ENCODE measurements at regions not wholly inside any gene's neighbourhood (a gene's known extent, or its start where the extent isn't known, plus 50 kb on each side); places are given as distances from the start of the nearest gene placed in this dataset.

DNA sequence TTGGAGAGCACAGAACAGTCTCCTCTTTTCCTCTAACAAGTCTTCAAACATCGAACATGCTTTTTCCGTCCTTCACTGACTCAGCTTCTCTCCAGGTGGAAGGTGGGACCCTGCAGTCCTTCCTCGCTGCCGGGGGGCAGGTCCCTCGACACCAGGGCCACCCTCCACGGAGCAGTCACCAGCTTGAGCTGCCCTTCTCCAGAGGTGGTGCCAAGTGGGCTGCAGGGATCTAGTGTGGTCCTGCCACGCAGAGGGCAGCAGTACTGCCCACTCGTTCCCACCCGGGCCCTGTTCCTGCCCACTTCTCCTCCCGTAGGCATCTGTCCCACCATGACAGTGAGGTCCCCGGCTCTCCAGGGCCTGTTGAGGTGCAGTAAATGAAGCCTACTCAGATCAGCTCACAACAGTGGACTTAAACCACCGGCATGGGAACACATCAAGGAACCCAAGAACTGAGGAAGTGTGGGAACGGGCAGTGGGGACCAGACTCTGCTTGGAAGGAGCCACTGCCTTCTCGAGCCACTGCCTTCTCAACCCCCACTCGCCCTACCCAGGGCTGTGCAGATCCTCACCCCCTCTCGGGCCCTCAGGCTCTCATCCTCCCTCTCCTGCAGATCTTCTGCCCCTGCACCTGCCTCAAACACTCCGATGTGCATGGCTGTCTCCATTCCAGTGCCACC lies 153.9 kb downstream of the OAT start:
- peaks cover 0 to 2% of the 10 kb centered on the region in 2 donors for H3K9me3 Mint-ChIP-seq
- H3K4me1 Mint-ChIP-seq = peaks cover 0 to 3% of the 10 kb centered on the region in 2 donors
- no peak overlapping the region for H3K4me3 Mint-ChIP-seq
- no peaks in the 10 kb centered on the region for H3K36me3 Mint-ChIP-seq
- H3K27ac Mint-ChIP-seq = no peak overlapping the region
- peaks cover 0 to 9% of the 10 kb centered on the region in 2 donors for H3K27me3 Mint-ChIP-seq
- ATAC-seq (replicated peaks) = no peak
- no peak for DNase-seq

DNA sequence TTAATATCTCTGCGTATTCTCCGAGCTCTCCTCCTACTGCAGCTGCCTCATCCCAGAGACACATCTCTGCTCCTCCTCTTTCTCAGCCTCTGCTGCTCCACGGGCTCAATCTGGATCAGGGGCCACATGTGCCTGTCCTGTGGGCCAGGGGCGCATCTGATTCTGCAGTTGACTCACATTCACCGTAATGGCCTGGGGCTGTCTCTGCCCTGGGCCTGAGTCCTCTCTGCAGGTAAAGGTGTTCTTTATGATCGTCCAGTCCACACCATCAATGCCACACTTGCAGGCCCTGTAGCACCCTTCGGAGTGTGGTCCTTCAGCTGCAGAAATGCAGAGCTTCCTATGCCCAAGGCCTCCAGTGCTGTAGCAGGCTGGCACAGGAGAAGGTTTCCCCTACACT lies 154.5 kb downstream of the OAT start:
- H3K4me1 Mint-ChIP-seq = peaks cover 0 to 3% of the 10 kb centered on the region in 2 donors
- peaks cover 0 to 6% of the 10 kb centered on the region in 2 donors for H3K27me3 Mint-ChIP-seq
- DNase-seq (no peak), ATAC-seq (replicated peaks) (no peak)
- H3K9me3 Mint-ChIP-seq = peaks cover 0 to 2% of the 10 kb centered on the region in 2 donors
- no peaks in the 10 kb centered on the region for H3K36me3 Mint-ChIP-seq
- H3K4me3 Mint-ChIP-seq = no peak overlapping the region
- H3K27ac Mint-ChIP-seq = no peak overlapping the region

- no peak overlapping the region for H3K27ac Mint-ChIP-seq
These were observed 155.0 kb downstream of the OAT start for GRCh38 chr10:124263726-124264125.

GRCh38 chr10:124262971-124263370 lies 155.8 kb downstream of the OAT start:
- DNase-seq (no peak), ATAC-seq (replicated peaks) (no peak)
- Mint-ChIP-seq H3K9me3 (peaks cover 0 to 5% of the 10 kb centered on the region in 2 donors), H3K4me3 (no peak overlapping the region), H3K27ac (no peak overlapping the region), H3K36me3 (peaks cover 0 to 1% of the 10 kb centered on the region in 2 donors), H3K27me3 (no peaks in the 10 kb centered on the region), H3K4me1 (no peaks in the 10 kb centered on the region)

More at GRCh38 chr10:124263726-124264125, 155.0 kb downstream of the OAT start:
- no peak for DNase-seq
- ATAC-seq (replicated peaks) = no peak
- no peaks in the 10 kb centered on the region for H3K4me1 Mint-ChIP-seq
- peaks cover 0 to 5% of the 10 kb centered on the region in 2 donors for H3K9me3 Mint-ChIP-seq
- H3K27me3 Mint-ChIP-seq = peaks cover 0 to under 1% of the 10 kb centered on the region in 2 donors
- no peak overlapping the region for H3K4me3 Mint-ChIP-seq
- H3K36me3 Mint-ChIP-seq = no peaks in the 10 kb centered on the region

DNA sequence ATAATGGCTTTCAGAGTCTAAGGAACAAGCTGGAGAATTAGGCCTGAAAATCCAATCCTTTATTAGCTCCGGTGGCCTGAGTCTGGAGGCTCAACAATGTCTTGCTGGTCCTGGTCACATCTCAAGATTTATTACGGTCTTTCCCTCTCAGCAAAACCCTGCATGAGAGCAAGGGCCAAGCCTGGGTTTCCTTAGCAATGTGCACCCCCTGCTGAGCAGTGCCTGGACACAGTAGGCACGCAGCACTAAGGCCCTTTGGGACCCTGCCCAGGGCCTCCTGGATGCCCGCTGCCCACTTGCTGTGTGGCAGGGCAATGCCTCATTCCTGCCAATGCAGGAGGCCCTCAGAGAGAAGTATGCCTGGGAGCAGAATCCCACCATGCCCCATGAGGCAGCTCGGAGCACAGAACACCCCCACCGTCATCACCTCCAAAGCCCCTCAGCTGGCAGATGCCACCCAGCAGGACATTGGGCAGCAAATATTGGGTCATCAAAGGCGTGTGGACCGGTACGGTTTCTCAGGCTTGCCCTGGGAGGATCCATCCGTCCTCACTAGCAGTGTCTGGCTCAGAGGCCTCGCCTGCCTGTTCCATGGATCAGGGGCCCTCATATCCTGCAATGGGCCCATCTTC lies 156.4 kb downstream of the OAT start:
- Mint-ChIP-seq H3K27me3 (no peaks in the 10 kb centered on the region), H3K27ac (no peak overlapping the region)

GRCh38 chr10:124259139-124259825 lies 159.4 kb downstream of the OAT start:
- H3K27ac Mint-ChIP-seq = no peak overlapping the region
- no peak overlapping the region for H3K4me3 Mint-ChIP-seq
- H3K36me3 Mint-ChIP-seq = peaks cover 1 to 6% of the 10 kb centered on the region in 2 donors
- peaks cover 6 to 7% of the 10 kb centered on the region in 2 donors for H3K9me3 Mint-ChIP-seq
- no peaks in the 10 kb centered on the region for H3K27me3 Mint-ChIP-seq
- DNase-seq (no peak), ATAC-seq (replicated peaks) (peak; percentile 31 to 41)
- no peaks in the 10 kb centered on the region for H3K4me1 Mint-ChIP-seq

More for the DNA sequence above, 156.4 kb downstream of the OAT start:
- Mint-ChIP-seq H3K4me3 (no peak overlapping the region), H3K36me3 (peaks cover 0 to 1% of the 10 kb centered on the region in 2 donors), H3K4me1 (no peaks in the 10 kb centered on the region), H3K9me3 (peaks cover 0 to 5% of the 10 kb centered on the region in 2 donors)
- ATAC-seq (replicated peaks) (no peak), DNase-seq (no peak)

GRCh38 chr10:124257781-124258180 lies 160.9 kb downstream of the OAT start:
- Mint-ChIP-seq H3K9me3 (peaks cover 6 to 7% of the 10 kb centered on the region in 2 donors), H3K27me3 (no peaks in the 10 kb centered on the region), H3K4me3 (no peak overlapping the region), H3K27ac (no peak overlapping the region), H3K36me3 (peaks cover 1 to 6% of the 10 kb centered on the region in 2 donors), H3K4me1 (peaks cover 2 to 9% of the 10 kb centered on the region in 2 donors)
- no peak for DNase-seq
- ATAC-seq (replicated peaks) = no peak

GRCh38 chr10:124256151-124256550 lies 162.6 kb downstream of the OAT start:
- peaks cover 6 to 7% of the 10 kb centered on the region in 2 donors for H3K9me3 Mint-ChIP-seq
- H3K4me1 Mint-ChIP-seq = peaks cover 5 to 26% of the 10 kb centered on the region in 2 donors
- ATAC-seq (replicated peaks) (no peak), DNase-seq (no peak)
- H3K36me3 Mint-ChIP-seq = peaks cover 1 to 6% of the 10 kb centered on the region in 2 donors
- H3K27me3 Mint-ChIP-seq = no peaks in the 10 kb centered on the region
- no peak overlapping the region for H3K27ac Mint-ChIP-seq
- H3K4me3 Mint-ChIP-seq = no peak overlapping the region

- no peak for ATAC-seq (replicated peaks)
- Mint-ChIP-seq H3K36me3 (peaks cover 1 to 6% of the 10 kb centered on the region in 2 donors), H3K27ac (no peak overlapping the region), H3K4me3 (no peak overlapping the region), H3K9me3 (peaks cover 6 to 7% of the 10 kb centered on the region in 2 donors), H3K27me3 (peaks cover 1 to 4% of the 10 kb centered on the region in 2 donors), H3K4me1 (peaks cover 6 to 32% of the 10 kb centered on the region in 2 donors)
- no peak for DNase-seq
These were observed 162.2 kb upstream of the CHST15 start for GRCh38 chr10:124255556-124255955.

DNA sequence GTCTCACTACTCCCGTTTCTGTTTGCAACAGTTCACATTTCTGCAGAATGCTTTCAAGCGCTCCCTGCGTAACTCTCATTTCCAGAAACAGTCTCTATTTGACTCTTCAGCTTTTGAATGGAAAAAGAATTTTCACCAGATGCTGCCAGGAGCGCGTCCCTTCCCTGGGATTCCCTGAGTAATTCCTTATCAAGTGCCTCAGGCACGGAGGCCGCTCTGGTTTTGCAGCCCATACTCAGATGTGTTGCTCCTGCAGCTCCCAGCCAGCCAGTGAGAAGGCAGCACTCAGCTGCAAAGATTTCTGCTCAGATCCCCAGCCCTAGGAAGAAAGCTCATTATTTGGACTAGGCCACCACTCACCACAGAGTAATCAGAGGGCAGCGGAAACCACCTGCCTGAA lies 161.1 kb upstream of the CHST15 start:
- H3K4me1 Mint-ChIP-seq = peaks cover 8 to 37% of the 10 kb centered on the region in 2 donors

GRCh38 chr10:124253006-124253405 lies 159.6 kb upstream of the CHST15 start:
- Mint-ChIP-seq H3K36me3 (peaks cover 0 to 6% of the 10 kb centered on the region in 2 donors), H3K27ac (peak overlapping the region; percentile 9), H3K4me3 (no peak overlapping the region), H3K9me3 (peaks cover 2 to 6% of the 10 kb centered on the region in 2 donors), H3K4me1 (peaks cover 8 to 37% of the 10 kb centered on the region in 2 donors), H3K27me3 (peaks cover 6 to 9% of the 10 kb centered on the region in 2 donors)
- no peak for DNase-seq
- no peak for ATAC-seq (replicated peaks)

More for the DNA sequence above, 161.1 kb upstream of the CHST15 start:
- Mint-ChIP-seq H3K9me3 (peaks cover 5 to 6% of the 10 kb centered on the region in 2 donors), H3K27ac (no peak overlapping the region), H3K36me3 (peaks cover 1 to 6% of the 10 kb centered on the region in 2 donors), H3K27me3 (peaks cover 6 to 9% of the 10 kb centered on the region in 2 donors), H3K4me3 (no peak overlapping the region)
- ATAC-seq (replicated peaks) = no peak
- DNase-seq = no peak

GRCh38 chr10:124252097-124252715 lies 158.8 kb upstream of the CHST15 start:
- no peak overlapping the region for H3K27ac Mint-ChIP-seq
- H3K36me3 Mint-ChIP-seq = peaks cover 0 to 6% of the 10 kb centered on the region in 2 donors
- ATAC-seq (replicated peaks) = no peak
- no peak overlapping the region for H3K4me3 Mint-ChIP-seq
- no peak for DNase-seq
- H3K27me3 Mint-ChIP-seq = peaks cover 6 to 9% of the 10 kb centered on the region in 2 donors
- peaks cover 2 to 6% of the 10 kb centered on the region in 2 donors for H3K9me3 Mint-ChIP-seq
- peaks cover 8 to 37% of the 10 kb centered on the region in 2 donors for H3K4me1 Mint-ChIP-seq

GRCh38 chr10:124251317-124252065 lies 158.1 kb upstream of the CHST15 start:
- Mint-ChIP-seq H3K9me3 (peaks cover 4 to 6% of the 10 kb centered on the region in 2 donors), H3K27ac (no peak overlapping the region), H3K36me3 (peaks cover 0 to 6% of the 10 kb centered on the region in 2 donors), H3K4me3 (no peak overlapping the region), H3K27me3 (peaks cover 6 to 9% of the 10 kb centered on the region in 2 donors), H3K4me1 (peaks cover 8 to 37% of the 10 kb centered on the region in 2 donors)
- DNase-seq (no peak), ATAC-seq (replicated peaks) (no peak)
